GM12878 (cell line): ENCODE measurements at regions not wholly inside any gene's neighbourhood (a gene's known extent, or its start where the extent isn't known, plus 50 kb on each side); places are given as distances from the start of the nearest gene placed in this dataset.

Experiments used
- ATAC-seq: fragments of 200-7000 bp; cut with Tn5 transposase; 3 replicates; pipeline ENCODE4 v1.9.1; 2020; ENCODE audit warnings: mild to moderate bottlenecking, moderate library complexity
- BruUV-seq: library from RNA; stranded (reverse); fragments of 400-500 nt; replicated peaks from 2 replicates; lab custom pipeline; 2021; lab: Mats Ljungman, UMichigan
- CTCF ChIA-PET: fragments of 300-600 bp; sonication (Branson Sonifier 250); formaldehyde crosslinking; extraction: SDS; loops from one replicate; lab custom pipeline; 2021; ENCODE audit warnings: inconsistent platforms; lab: Yijun Ruan, JAX
- POLR2A ChIA-PET: fragments of 350-600 bp; formaldehyde crosslinking; extraction: SDS; loops from one replicate; lab custom pipeline; 2021; ENCODE audit warnings: inconsistent platforms; lab: Charles Lee
- RAD21 ChIA-PET: fragments of 300-600 bp; sonication (Branson Sonifier 250); formaldehyde crosslinking; loops from one replicate; lab custom pipeline; 2023; ENCODE audit warnings: antibody characterized with exemption; ENCODE audit not compliant: unreplicated experiment; lab: Charles Lee
- SMC1A ChIA-PET: fragments of 300-600 bp; sonication (Branson Sonifier 250); formaldehyde crosslinking; loops from one replicate; lab custom pipeline; 2023; ENCODE audit not compliant: unreplicated experiment, uncharacterized antibody; lab: Charles Lee
- DNase-seq: peaks from one replicate; pipeline ENCODE4 v3.0.0-alpha.2; 2011; ENCODE audit warnings: low read depth, low spot score
- FAIRE-seq: peaks from 3 replicates; lab custom pipeline; 2011; peaks lifted over from hg19 to GRCh38; lab: Jason Lieb, UNC
- H2AFZ ChIP-seq: 2 replicates; pipeline ENCODE4 v1.6.0; 2011; ENCODE audit warnings: low read depth, low read length, control low read depth; ENCODE audit not compliant: control insufficient read depth
- H3K27ac ChIP-seq: 2 replicates; pipeline ENCODE4 v1.5.1; 2011; ENCODE audit warnings: control low read depth; ENCODE audit not compliant: control insufficient read depth, insufficient read depth
- H3K27me3 ChIP-seq, 2 experiments: replicated peaks in 1 of 2; 2 replicates each; pipeline versions ENCODE4 v1.6.0 to v1.6.1; 2011; ENCODE audit warnings: low read length in 1 of 2; ENCODE audit not compliant: control insufficient read depth in 2 of 2, insufficient read depth in 2 of 2
- H3K36me3 ChIP-seq, 2 experiments: 2 replicates each; pipeline ENCODE4 v1.5.1; 2011; ENCODE audit warnings: low read length in 1 of 2; ENCODE audit not compliant: control insufficient read depth in 2 of 2, insufficient read depth in 2 of 2
- H3K4me1 ChIP-seq: 2 replicates; pipeline ENCODE4 v1.6.1; 2011; ENCODE audit warnings: mild to moderate bottlenecking, low read length, moderate library complexity, mixed read lengths; ENCODE audit not compliant: control insufficient read depth, insufficient read depth
- H3K4me2 ChIP-seq: 2 replicates; pipeline ENCODE4 v1.6.0; 2011; ENCODE audit warnings: control low read depth; ENCODE audit not compliant: control insufficient read depth, insufficient read depth
- H3K4me3 ChIP-seq: fragments of 200-600 bp; sonication (generic); 2 replicates; pipeline ENCODE4 v1.5.1; 2016
- H3K79me2 ChIP-seq: 2 replicates; pipeline ENCODE4 v1.6.0; 2011; ENCODE audit warnings: low read length; ENCODE audit not compliant: control insufficient read depth, insufficient read depth
- H3K9ac ChIP-seq: 2 replicates; pipeline ENCODE4 v1.8.0; 2011; ENCODE audit warnings: low read length, control low read depth, mixed read lengths; ENCODE audit not compliant: control insufficient read depth, insufficient read depth
- H3K9me3 ChIP-seq: replicated peaks from 3 replicates; pipeline ENCODE4 v1.5.1; 2011; ENCODE audit warnings: mild to moderate bottlenecking, low read length; ENCODE audit not compliant: control insufficient read depth, insufficient read depth
- H4K20me1 ChIP-seq: 2 replicates; pipeline ENCODE4 v1.6.0; 2011; ENCODE audit not compliant: control insufficient read depth, insufficient read depth
- FOXK2 ChIP-seq: fragments of 450-650 bp; IDR thresholded peaks from 2 replicates; pipeline ENCODE4 v1.6.1; 2017; ENCODE audit warnings: mild to moderate bottlenecking, moderate library complexity
- HDGF ChIP-seq: fragments of 450-650 bp; IDR thresholded peaks from 2 replicates; pipeline ENCODE4 v1.6.1; 2016; ENCODE audit warnings: antibody characterized with exemption
- MTA3 ChIP-seq: IDR thresholded peaks from 2 replicates; pipeline ENCODE4 v1.6.1; 2012; ENCODE audit warnings: low read length, inconsistent platforms, borderline replicate concordance
- NR2C2 ChIP-seq: IDR thresholded peaks from 2 replicates; pipeline ENCODE4 v1.6.1; 2011; ENCODE audit warnings: borderline replicate concordance, low read depth; ENCODE audit not compliant: control insufficient read depth, insufficient read length
- NRF1 ChIP-seq: conservative IDR thresholded peaks from 2 replicates; pipeline ENCODE4 v1.6.1; 2011; ENCODE audit warnings: mild to moderate bottlenecking, low read depth, low read length, improper control_type of control experiment
- SPI1 ChIP-seq: IDR thresholded peaks from 2 replicates; pipeline ENCODE4 v1.6.1; 2011; ENCODE audit warnings: low read depth, mild to moderate bottlenecking, low read length, moderate library complexity, borderline replicate concordance; ENCODE audit not compliant: insufficient read depth
- SREBF1 ChIP-seq: IDR thresholded peaks from 2 replicates; pipeline ENCODE4 v1.6.1; 2012; ENCODE audit warnings: mild to moderate bottlenecking, low read length
- TCF7 ChIP-seq: IDR thresholded peaks from 2 replicates; pipeline ENCODE4 v1.6.1; 2014; ENCODE audit warnings: antibody characterized with exemption, borderline replicate concordance
- ZNF384 ChIP-seq: IDR thresholded peaks from 2 replicates; pipeline ENCODE4 v1.6.1; 2012; ENCODE audit warnings: low read depth, mild to moderate bottlenecking, low read length, improper control_type of control experiment, borderline replicate concordance
- ZSCAN29 ChIP-seq: fragments of 450-650 bp; IDR thresholded peaks from 2 replicates; pipeline ENCODE4 v1.6.1; 2017; ENCODE audit warnings: mild to moderate bottlenecking, moderate library complexity
- WGBS: methylation state at CpG from one replicate; pipeline ENCODE4 v1.1.6; 2016; ENCODE audit warnings: low lambda C conversion rate; ENCODE audit not compliant: insufficient replicate concordance, insufficient coverage; ENCODE audit errors: missing lambda C conversion rate; 5-methylcytosine and 5-hydroxymethylcytosine counted together
- in situ Hi-C: fragments of 300-500 bp; cut with MboI; formaldehyde crosslinking; loops from 9 replicates; pipeline ENCODE4 v1.14.3; 2018; ENCODE audit warnings: mixed read lengths
- intact Hi-C: fragments of 100-400 bp; cut with micrococcal nuclease; formaldehyde crosslinking; loops from one replicate; pipeline ENCODE4 v1.14.2; 2022; ENCODE audit not compliant: unreplicated experiment
- TF ChIP-seq, protein P1 (sequence below): IDR thresholded peaks from 2 replicates; pipeline ENCODE4 v1.6.1; 2012; ENCODE audit warnings: low read depth, low read length, improper control_type of control experiment
- TF ChIP-seq, protein P2 (sequence below): fragments of 450-650 bp; formaldehyde crosslinking; IDR thresholded peaks from 2 replicates; pipeline ENCODE4 v1.5.0; 2022; ENCODE audit warnings: mild to moderate bottlenecking, missing genetic modification characterization
- TF ChIP-seq, protein P3 (sequence below): IDR thresholded peaks from 2 replicates; pipeline ENCODE4 v1.6.1; 2012; ENCODE audit warnings: low read depth, low read length, improper control_type of control experiment
- TF ChIP-seq, protein P4 (sequence below): fragments of 450-650 bp; conservative IDR thresholded peaks from 2 replicates; pipeline ENCODE4 v1.6.1; 2017; ENCODE audit warnings: mild to moderate bottlenecking, moderate library complexity

DNA sequence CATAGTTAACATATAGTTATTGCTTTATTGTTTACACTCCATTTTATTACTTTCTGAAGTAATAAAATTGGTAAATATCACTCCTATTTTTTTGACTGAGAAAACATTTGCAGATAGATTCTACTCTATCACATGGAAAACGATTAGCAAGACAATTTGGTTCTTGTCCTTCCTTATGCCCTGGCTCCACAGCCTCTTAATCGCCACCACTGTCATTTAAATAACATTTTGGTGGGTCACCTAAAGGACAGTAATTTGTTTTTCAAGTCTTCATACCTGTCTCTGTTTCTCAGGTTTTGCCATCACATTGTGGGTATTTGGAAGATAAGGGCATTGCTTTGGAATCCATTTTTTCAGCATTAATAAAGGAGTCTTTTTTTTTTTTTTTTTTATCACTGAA, 521.5 kb upstream of the IRAK1BP1 start (continued):
- TF ChIP-seq TCF7 = no peak

DNA sequence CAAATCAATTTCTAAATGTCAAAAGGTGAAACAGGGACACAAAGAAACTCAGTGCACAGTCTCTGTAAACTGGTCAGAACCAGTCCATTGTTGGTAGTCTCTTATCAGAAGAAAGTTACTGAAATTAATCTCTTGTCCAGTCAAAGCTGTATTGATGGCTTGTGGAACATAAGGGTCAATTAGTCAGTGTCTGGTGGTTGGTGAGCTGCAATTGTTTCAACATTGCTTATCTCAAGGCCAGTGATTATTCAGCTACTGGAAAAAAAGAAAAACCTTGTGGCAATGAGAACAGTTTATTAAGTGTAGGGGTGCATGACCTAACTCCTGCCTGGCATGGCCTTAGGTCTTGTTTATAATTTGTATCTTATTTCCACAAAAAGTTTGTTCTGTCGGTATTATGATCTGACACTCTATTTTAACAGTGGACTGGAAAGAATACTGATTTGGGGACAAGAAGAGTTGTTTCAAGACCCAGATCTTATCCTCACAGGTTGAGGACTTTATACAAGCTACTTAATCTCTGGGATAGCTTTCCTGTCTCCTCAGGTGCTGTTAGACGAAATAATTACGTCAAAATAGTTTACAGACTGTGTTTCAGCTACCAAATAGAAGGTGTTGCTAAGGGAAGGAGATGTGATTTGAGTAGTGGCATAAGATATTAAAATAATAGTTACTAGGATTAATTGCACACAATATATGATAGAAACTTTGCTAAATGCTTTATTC, 520.0 kb upstream of the IRAK1BP1 start:
- CTCF ChIA-PET = no interaction called here
- TF ChIP-seq, protein P1, sequence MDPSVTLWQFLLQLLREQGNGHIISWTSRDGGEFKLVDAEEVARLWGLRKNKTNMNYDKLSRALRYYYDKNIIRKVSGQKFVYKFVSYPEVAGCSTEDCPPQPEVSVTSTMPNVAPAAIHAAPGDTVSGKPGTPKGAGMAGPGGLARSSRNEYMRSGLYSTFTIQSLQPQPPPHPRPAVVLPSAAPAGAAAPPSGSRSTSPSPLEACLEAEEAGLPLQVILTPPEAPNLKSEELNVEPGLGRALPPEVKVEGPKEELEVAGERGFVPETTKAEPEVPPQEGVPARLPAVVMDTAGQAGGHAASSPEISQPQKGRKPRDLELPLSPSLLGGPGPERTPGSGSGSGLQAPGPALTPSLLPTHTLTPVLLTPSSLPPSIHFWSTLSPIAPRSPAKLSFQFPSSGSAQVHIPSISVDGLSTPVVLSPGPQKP = no peak
- TF ChIP-seq, protein P2, sequence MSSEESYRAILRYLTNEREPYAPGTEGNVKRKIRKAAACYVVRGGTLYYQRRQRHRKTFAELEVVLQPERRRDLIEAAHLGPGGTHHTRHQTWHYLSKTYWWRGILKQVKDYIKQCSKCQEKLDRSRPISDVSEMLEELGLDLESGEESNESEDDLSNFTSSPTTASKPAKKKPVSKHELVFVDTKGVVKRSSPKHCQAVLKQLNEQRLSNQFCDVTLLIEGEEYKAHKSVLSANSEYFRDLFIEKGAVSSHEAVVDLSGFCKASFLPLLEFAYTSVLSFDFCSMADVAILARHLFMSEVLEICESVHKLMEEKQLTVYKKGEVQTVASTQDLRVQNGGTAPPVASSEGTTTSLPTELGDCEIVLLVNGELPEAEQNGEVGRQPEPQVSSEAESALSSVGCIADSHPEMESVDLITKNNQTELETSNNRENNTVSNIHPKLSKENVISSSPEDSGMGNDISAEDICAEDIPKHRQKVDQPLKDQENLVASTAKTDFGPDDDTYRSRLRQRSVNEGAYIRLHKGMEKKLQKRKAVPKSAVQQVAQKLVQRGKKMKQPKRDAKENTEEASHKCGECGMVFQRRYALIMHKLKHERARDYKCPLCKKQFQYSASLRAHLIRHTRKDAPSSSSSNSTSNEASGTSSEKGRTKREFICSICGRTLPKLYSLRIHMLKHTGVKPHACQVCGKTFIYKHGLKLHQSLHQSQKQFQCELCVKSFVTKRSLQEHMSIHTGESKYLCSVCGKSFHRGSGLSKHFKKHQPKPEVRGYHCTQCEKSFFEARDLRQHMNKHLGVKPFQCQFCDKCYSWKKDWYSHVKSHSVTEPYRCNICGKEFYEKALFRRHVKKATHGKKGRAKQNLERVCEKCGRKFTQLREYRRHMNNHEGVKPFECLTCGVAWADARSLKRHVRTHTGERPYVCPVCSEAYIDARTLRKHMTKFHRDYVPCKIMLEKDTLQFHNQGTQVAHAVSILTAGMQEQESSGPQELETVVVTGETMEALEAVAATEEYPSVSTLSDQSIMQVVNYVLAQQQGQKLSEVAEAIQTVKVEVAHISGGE = no peak
- TF ChIP-seq ZSCAN29 = no peak
- TF ChIP-seq, protein P3, sequence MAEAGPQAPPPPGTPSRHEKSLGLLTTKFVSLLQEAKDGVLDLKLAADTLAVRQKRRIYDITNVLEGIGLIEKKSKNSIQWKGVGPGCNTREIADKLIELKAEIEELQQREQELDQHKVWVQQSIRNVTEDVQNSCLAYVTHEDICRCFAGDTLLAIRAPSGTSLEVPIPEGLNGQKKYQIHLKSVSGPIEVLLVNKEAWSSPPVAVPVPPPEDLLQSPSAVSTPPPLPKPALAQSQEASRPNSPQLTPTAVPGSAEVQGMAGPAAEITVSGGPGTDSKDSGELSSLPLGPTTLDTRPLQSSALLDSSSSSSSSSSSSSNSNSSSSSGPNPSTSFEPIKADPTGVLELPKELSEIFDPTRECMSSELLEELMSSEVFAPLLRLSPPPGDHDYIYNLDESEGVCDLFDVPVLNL = no peak
- TF ChIP-seq HDGF = no peak
- no peak for TF ChIP-seq ZNF384
- no peak for TF ChIP-seq NRF1
- no peak for TF ChIP-seq MTA3
- TF ChIP-seq FOXK2 = no peak
- TF ChIP-seq SPI1 = no peak
- no peak for TF ChIP-seq SREBF1
- TF ChIP-seq NR2C2 = no peak
- TF ChIP-seq, protein P4, sequence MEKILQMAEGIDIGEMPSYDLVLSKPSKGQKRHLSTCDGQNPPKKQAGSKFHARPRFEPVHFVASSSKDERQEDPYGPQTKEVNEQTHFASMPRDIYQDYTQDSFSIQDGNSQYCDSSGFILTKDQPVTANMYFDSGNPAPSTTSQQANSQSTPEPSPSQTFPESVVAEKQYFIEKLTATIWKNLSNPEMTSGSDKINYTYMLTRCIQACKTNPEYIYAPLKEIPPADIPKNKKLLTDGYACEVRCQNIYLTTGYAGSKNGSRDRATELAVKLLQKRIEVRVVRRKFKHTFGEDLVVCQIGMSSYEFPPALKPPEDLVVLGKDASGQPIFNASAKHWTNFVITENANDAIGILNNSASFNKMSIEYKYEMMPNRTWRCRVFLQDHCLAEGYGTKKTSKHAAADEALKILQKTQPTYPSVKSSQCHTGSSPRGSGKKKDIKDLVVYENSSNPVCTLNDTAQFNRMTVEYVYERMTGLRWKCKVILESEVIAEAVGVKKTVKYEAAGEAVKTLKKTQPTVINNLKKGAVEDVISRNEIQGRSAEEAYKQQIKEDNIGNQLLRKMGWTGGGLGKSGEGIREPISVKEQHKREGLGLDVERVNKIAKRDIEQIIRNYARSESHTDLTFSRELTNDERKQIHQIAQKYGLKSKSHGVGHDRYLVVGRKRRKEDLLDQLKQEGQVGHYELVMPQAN = no peak

More for the DNA sequence above, 520.0 kb upstream of the IRAK1BP1 start:
- no peak for ATAC-seq
- Histone ChIP-seq H3K27ac (no peak overlapping the region), H3K4me3 (no peak overlapping the region), H3K27me3 (no peaks in the 10 kb centered on the region), H3K4me1 (no peaks in the 10 kb centered on the region), H3K79me2 (no peaks in the 10 kb centered on the region), H3K4me2 (no peak overlapping the region), H2AFZ (no peak overlapping the region), H3K9me3 (no peaks in the 10 kb centered on the region), H4K20me1 (no peaks in the 10 kb centered on the region), H3K9ac (no peak overlapping the region), H3K36me3 (no peaks in the 10 kb centered on the region)
- SMC1A ChIA-PET = no interaction called here
- RAD21 ChIA-PET = no interaction called here
- FAIRE-seq = no peak
- POLR2A ChIA-PET = no interaction called here
- no TSS peak for BruUV-seq
- DNase-seq = no peak
- 13% methylated on average over 3 of the region's 3 CpGs for WGBS
- intact Hi-C loops = no loop called here
- in situ Hi-C loops = no loop called here
